Epithelial cell of prostate (primary cell): ENCODE measurements at regions not wholly inside any gene's neighbourhood (a gene's known extent, or its start where the extent isn't known, plus 50 kb on each side); places are given as distances from the start of the nearest gene placed in this dataset.
"Not testable (repeated sequence)": the region's sequence is repeated elsewhere in the genome, so short reads cannot be mapped to it uniquely, and the experiment has no call there.

ENCODE experiments used
- DNase-seq: peaks from one replicate; pipeline ENCODE4 v3.0.0-alpha.2; 2011; ENCODE audit warnings: low read depth, low spot score
- H3K27ac ChIP-seq: fragments of 450-650 bp; 2 replicates; pipeline ENCODE4 v1.5.1; 2017; ENCODE audit warnings: mild to moderate bottlenecking

DNA sequence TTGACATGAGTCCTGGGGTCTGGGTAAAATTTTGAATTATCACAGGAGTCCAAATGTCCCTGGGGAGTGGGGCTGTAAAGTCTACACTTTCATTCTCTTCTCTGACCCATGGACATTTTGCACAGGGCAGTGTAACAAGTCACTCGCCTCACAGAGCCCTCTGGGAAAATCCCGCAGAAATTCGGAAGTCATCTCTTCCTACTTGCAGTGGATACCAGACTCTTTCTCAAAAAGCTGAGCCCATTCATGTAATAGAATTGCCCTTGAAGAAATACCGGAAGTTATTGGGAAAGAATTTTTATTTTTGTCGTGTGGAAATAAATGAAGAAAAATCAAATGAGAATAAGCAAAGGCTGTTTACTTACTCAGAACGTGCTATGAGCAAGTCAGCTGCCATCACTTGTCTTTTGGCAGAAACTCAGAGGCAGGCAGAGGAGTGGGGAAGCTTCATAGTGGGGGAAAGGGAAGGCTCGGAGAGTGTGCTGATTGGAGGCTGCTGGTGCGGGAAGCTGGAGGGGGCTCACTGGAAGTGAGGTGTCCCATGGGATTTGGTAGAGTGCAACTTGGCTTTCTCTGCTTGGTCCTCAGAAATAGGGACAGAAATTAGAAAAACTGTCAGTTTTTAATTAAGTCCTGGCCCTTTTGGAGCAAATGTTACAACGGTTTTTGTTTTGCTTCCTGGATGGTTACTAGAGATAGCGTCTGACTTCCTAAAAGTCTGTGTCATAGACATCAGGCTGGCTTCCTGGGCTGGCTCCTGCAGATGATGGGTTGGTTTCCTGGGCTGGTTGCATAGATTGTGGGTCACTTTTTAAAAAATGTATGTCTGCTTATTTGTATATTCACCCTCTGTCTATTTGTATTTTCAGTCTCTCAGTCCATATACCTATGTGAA lies 79.8 kb upstream of the EEF1E1 start:
- no peak overlapping the region for H3K27ac ChIP-seq

DNA sequence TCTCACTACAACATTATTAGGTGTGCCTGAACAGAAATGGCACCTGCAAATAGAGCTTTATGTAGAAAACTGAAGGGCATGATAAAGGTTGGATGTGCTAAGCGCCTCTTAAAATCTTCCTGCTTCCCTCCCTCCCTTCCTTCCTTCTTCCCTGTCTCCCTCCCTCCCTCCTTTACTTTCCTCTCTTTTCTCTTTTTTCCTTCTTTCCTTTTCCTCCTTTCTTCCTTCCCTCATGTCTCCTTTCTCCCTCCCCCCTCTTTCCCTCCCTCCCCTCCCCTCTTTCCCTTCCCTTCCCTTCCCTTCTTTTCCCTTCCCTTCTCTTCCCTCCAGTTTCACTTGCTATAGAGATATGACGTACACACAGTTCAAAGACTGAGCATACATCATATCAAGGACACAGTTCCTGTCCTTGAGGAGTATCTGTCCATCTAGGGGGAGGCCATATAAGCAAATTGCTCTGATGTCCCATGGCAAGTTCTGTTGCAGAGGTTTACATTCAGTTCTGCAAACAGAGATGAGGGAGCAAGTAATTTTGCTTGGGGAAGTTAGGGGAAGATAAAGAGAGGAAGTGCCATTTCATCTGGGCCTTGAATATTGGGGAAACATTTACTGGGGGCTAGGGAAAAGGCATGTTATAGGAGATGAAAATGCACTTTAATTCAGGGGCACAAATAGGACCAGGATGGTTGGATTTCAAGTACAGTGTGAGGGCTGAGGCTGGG lies 79.0 kb upstream of the EEF1E1 start:
- DNase-seq, result no peak
- no peak overlapping the region for H3K27ac ChIP-seq

More for the DNA sequence above, 79.8 kb upstream of the EEF1E1 start:
- no peak for DNase-seq

DNA sequence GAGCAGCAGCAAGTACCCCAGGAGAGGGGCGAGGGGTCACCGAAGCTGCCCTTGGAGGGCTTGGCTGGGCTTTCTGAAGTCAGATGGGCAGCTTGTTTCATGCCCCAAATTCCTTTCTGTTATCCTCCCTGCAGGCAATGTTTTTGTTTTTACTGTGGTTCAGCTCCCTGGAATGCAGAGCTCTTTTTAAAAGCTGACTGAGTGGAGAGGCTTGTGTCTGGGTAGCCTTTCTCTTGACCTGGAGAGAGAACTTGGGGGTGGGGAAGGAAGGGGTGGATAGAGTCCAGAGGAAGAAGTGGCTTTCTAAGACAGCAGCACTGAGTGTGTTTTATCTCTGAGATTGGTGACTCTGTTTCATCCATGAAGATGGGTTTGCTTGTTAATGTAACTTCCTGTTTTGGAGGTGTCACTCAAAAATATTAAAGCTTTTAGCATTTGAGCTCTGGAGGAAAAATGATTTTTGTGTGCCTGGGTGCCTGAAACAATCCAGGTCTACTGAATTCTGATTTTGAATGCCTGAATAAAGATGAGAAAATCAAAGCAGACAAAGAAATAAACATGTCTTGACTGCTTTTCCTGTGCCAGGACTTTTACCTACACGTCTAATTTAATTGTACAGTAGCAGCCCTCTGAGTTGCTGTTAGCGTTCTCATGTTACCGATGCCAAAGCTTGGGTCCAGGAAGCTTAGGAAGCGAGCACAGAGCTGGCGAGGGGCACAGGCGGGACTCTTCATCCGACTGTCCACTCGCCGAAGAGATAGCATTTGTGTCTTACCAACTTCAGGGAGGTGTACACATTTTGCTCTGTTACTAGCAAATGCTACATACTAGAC lies 78.2 kb upstream of the EEF1E1 start:
- H3K27ac ChIP-seq, result no peak overlapping the region
- DNase-seq, result no peak

DNA sequence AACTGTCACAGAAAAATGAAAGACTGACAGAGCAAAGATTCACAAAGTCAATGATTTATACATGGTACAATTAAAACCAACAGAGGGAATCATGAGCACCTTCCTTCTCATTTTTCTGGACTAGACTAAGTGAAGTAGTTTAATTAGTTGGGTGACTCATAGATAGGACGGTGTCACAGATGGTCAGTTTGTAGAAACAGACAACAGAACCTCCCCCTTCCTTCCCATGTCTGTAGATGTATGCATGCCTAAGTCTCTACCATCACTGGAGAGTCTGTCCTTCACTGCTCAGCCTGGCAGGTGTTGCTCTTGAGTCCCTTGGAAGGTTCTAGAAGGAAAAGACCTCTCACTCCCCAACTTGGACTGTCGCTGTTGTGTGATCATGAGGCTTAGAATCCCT lies 75.4 kb upstream of the EEF1E1 start:
- H3K27ac ChIP-seq, result no peak overlapping the region
- DNase-seq, result no peak

DNA sequence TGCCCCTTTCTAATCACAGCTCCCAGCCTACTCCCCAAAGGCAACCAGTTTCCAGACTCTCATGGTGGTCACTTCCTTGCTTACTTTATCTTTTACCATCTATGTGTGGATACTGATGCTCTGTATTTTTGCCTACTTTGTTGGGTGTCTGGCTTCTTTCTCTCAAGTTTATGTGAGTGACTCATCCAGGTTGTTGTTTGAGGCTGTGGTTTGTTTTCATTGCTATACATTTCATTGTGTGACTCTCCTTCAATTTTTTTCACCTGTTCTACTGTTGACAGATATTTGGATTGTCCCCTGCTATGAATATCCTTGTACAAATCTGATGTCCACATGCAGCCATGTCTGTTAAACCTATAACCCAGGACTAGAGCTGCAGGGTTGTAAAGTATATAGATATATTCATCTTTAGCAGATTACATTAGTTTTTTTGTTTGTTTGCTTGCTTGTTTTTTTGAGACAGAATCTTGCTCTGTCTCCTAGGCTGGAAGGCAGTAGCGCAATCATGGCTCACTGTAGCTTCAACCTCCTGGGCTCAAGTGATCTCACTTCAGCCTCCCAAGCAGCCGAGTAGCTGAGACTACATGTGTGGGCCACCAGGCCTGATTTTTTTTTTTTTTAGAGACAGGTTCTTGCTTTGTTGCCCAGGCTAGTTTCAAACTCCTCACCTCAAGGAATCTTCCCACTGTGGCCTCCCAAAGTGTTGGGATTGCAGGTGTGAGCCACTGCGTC lies 72.9 kb upstream of the EEF1E1 start:
- H3K27ac ChIP-seq, result no peak overlapping the region

DNA sequence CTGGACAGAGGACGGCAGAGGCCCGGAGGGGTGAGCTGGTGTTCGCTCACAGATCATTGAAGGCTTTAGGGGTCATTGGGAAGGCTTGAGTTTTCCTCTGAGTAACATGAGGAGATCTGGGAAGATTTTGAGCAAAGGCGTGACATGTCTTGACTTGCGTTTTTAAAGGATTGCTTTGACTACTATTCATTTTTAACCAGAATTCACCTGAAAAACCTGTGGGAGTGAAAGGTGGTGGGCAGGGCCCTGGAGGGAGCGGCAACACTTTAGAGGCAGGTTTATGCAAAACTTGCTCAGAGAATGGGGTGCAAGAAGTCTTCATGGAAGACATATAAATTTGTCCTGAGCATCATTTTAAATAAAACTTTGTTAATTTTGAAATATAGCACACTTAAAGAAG lies 72.2 kb upstream of the EEF1E1 start:
- no peak for DNase-seq
- H3K27ac ChIP-seq, result no peak overlapping the region

More for the DNA sequence above, 72.9 kb upstream of the EEF1E1 start:
- DNase-seq, result peak; percentile 20

DNA sequence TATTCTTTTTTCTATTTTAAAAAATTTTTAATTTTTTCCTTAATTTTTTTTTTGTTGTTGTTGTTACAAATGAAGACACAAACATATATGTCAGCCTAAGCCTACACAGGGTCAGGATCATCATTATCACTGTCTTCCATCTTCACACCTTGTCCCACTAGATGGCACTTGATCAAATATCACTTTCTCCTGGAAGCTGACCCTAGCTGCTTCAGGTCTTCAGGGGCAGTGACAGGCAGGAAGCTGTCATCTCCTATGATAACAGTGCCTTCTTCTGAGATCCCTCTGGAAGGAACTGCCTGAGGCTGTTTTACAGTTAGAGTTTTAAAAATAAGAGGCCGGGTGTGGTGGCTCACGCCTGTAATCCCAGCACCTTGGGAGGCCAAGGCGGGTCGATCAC lies 70.2 kb upstream of the EEF1E1 start:
- no peak for DNase-seq
- no peak overlapping the region for H3K27ac ChIP-seq

DNA sequence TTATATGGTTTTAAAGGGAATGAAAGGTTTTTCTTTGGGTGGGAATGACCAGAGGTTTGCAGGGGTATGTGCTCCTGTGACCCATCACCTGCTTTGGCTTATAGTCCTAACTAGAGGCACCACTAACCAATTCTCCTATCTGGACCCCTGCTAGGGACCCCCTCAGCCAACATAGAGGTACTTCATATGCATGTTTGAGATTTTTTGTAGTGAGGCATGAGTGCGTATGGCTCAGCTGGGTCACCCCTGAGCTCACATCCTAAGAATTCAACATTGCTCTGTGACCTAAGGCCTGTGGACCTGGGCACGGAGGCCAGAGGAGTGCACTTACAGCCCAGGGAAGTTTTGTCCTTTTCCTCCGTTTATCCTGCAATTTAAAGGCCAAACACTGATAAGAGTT lies 68.4 kb upstream of the EEF1E1 start:
- H3K27ac ChIP-seq, result no peak overlapping the region
- no peak for DNase-seq

DNA sequence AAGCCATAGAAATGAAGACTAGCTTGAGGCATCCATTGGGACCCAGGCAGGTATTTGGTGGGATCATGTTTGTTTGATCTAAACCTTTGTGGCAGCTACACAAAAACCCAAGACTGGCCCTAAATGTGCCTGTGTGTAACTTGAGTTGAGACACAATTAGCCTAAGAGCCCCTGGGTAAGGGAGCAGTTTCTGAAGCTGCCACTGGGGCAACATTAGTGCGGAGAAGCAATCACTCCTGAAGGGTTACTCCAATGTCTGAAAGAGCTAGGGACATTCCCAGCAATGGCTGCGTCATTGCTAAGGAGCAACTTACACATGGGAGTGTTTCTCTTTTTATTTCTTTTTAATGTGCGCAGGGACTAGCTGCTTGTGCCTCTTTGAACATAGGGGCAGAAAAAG lies 67.9 kb upstream of the EEF1E1 start:
- H3K27ac ChIP-seq, result no peak overlapping the region
- DNase-seq, result no peak

DNA sequence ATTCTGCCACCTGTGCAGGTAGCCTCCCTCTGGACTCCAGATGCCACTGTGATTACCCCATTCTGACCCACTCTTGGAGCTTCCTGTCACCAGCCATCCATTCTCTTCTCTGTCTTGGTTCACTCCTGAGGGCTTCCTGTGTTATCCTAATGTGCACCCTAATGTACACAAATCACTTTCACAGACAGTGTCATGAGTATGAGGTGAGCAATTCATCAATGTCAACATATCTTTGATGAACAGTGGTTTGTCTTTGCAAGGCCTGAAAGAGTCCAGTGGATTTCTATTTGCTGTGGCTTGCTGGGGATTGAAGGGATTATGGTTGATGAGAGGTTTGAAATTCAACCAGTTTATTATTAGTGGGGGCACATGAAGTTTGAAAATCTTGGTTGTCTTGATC lies 63.8 kb upstream of the EEF1E1 start:
- no peak overlapping the region for H3K27ac ChIP-seq
- DNase-seq, result no peak

DNA sequence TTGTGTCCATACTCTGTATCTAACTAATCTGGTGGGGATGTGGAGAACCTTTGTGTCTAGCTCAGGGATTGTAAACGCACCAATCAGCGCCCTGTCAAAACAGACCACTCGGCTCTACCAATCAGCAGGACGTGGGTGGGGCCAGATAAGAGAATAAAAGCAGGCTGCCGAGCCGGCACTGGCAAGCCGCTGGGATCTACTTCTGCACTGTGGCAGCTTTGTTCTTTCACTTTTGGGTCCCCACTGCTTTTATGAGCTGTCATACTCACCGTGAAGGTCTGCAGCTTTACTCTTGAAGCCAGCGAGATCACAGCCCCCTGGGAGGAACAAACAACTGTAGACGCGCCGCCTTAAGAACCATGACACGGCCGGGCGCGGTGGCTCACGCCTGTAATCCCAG lies 62.7 kb upstream of the EEF1E1 start:
- not testable (repeated sequence) for H3K27ac ChIP-seq, DNase-seq

DNA sequence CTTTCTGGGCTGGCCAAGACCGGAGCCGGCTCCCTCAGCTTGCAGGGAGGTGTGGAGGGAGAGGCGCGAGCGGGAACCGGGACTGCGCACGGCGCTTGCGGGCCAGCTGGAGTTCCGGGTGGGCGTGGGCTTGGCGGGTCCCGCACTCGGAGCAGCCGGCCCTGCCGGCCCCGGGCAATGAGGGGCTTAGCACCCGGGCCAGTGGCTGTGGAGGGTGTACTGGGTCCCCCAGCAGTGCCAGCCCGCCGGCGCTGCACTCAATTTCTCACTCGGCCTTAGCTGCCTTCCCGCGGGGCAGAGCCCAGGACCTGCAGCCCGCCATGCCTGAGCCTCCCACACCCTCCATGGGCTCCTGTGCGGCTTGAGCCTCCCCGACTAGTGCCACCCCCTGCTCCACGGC lies 61.9 kb upstream of the EEF1E1 start:
- H3K27ac ChIP-seq, DNase-seq: not testable (repeated sequence)

DNA sequence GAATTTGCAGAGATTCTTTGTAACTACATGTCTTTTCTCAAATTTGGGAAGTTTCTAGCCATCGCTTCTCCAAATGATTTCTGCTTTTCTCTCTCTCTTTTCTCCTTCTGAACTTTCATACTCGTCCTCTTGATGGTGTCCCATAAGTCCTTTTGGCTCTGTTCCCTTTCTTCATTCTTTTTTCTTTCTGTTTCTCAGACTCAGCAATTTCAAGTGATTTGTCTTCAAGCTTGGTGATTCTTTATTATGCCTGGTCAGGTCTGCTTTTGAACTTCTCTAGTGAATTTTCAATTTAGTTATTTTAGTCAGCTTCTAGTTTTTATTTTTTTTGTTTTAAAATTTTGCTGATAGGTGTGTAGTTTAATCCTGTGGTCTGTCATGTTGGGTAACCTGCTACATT lies 57.6 kb upstream of the EEF1E1 start:
- H3K27ac ChIP-seq, result no peak overlapping the region
- DNase-seq, result no peak

DNA sequence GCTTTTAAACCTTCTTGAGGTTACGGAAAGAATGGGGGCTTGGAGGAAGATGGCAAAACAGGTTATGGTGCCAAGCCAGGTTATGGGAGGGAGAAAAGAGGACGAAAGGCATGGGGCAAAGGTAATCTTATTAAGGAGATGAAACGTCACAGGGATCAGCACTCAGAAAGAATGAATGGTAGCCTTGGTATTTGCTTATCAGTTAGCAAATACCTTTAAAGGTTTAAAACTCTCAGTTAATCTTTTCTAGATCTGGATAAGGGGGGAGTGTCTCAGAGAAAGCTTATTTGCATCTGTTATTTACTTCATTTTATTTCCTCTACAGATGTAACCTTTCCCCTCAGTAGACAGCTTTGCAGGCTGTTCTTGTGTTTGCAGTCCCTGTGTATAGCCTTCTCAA lies 55.5 kb upstream of the EEF1E1 start:
- no peak for DNase-seq
- H3K27ac ChIP-seq, result no peak overlapping the region

DNA sequence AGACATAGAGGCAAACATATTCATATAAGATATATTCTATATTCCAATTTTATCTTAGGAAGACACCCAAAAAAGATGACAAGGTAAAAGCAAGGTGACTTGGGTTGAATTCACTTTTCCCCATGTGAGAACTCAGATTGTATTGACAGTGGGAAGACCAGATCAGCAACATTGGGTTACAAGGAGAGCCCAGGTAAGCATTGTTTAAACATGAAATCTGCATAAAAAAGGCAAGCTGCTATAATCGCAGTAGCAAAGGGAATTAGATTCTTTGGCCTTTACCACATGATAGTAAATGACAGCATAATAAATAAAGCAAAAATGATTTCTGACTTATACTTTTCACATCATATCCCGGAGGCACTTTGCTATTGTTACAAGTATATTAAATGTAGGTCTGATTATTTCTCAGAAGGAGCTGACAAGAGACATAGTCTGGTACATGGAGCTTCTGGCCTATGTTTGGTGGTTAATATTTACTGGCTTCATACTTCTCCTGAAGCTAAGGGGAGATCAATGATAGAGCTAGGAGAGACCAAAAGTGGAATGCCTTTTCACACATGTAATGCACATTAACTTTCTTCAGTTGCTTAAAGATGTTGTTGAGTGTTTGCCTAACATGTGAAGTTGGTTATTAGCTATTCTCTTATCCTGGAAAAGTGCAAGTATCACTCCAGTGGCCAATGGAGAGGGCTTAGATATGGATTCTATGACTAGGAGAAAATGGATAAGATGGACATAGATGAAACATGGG lies 53.1 kb upstream of the EEF1E1 start:
- DNase-seq, result no peak
- no peak overlapping the region for H3K27ac ChIP-seq
